ENCODE measurements at regions not wholly inside any gene's neighbourhood (a gene's known extent, or its start where the extent isn't known, plus 50 kb on each side); places are given as distances from the start of the nearest gene placed in this dataset.

GRCh38 chrX:39152106-39152649, 350.9 kb downstream of the MID1IP1 start:
- H3K4me3 Mint-ChIP-seq = no peak overlapping the region
- peak; percentile 59 for TF ChIP-seq CTCF (IDR thresholded peaks at IDR 0.05)
- peaks cover 8% of the 10 kb centered on the region for H3K9me3 Mint-ChIP-seq
- no peaks in the 10 kb centered on the region for H3K27me3 Mint-ChIP-seq (ENCODE audit: low read depth, poor library complexity)
- no peaks in the 10 kb centered on the region for H3K36me3 Mint-ChIP-seq (ENCODE audit: low read depth)
- peaks cover 14% of the 10 kb centered on the region for H3K4me1 Mint-ChIP-seq
- no peak overlapping the region for H3K27ac Mint-ChIP-seq
- DNase-seq = peak; percentile 77

GRCh38 chrX:39156051-39156450, 354.8 kb downstream of the MID1IP1 start:
- peaks cover 7% of the 10 kb centered on the region for H3K9me3 Mint-ChIP-seq
- peaks cover 27% of the 10 kb centered on the region for H3K4me1 Mint-ChIP-seq
- no peak overlapping the region for H3K27ac Mint-ChIP-seq
- no peak for DNase-seq
- H3K4me3 Mint-ChIP-seq = no peak overlapping the region
- H3K36me3 Mint-ChIP-seq (ENCODE audit: low read depth) = no peaks in the 10 kb centered on the region
- peaks cover 4% of the 10 kb centered on the region for H3K27me3 Mint-ChIP-seq (ENCODE audit: low read depth, poor library complexity)
- TF ChIP-seq CTCF (IDR thresholded peaks at IDR 0.05) = no peak

GRCh38 chrX:39157006-39157405, 355.7 kb downstream of the MID1IP1 start:
- DNase-seq = no peak
- H3K4me1 Mint-ChIP-seq = peaks cover 27% of the 10 kb centered on the region
- TF ChIP-seq CTCF (IDR thresholded peaks at IDR 0.05) = no peak
- H3K36me3 Mint-ChIP-seq (ENCODE audit: low read depth) = no peaks in the 10 kb centered on the region
- H3K9me3 Mint-ChIP-seq = peaks cover 12% of the 10 kb centered on the region
- no peak overlapping the region for H3K27ac Mint-ChIP-seq
- peaks cover 7% of the 10 kb centered on the region for H3K27me3 Mint-ChIP-seq (ENCODE audit: low read depth, poor library complexity)
- H3K4me3 Mint-ChIP-seq = no peak overlapping the region

DNA sequence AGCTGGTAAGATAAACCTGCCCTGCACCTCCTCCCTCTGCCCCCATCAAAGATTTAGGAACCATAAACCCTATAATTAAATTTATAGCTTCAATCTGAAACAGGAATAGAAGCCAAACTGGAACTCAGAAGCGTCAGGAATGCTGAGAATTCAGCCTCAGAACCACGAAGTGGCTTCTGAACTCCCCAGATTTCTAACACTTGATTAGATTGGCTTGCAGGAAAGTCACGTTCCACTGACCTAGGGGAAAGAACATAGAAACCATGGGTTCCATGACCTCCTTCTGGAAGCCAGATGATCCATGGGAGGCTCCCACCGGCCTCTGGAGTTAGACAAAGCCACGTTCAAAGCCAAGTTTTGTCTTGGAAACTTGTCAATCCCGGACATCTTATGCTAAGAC, 356.5 kb downstream of the MID1IP1 start:
- Mint-ChIP-seq H3K9me3 (peaks cover 13% of the 10 kb centered on the region), H3K4me3 (no peak overlapping the region), H3K27ac (no peak overlapping the region), H3K36me3 (ENCODE audit: low read depth) (no peaks in the 10 kb centered on the region), H3K27me3 (ENCODE audit: low read depth, poor library complexity) (peaks cover 14% of the 10 kb centered on the region), H3K4me1 (peaks cover 29% of the 10 kb centered on the region)
- DNase-seq = no peak
- no peak for TF ChIP-seq CTCF (IDR thresholded peaks at IDR 0.05)

- H3K4me1 Mint-ChIP-seq = peaks cover 33% of the 10 kb centered on the region
- H3K36me3 Mint-ChIP-seq (ENCODE audit: low read depth) = no peaks in the 10 kb centered on the region
- H3K9me3 Mint-ChIP-seq = peaks cover 17% of the 10 kb centered on the region
- H3K27ac Mint-ChIP-seq = no peak overlapping the region
- no peak for TF ChIP-seq CTCF (IDR thresholded peaks at IDR 0.05)
- no peak for DNase-seq
- no peak overlapping the region for H3K4me3 Mint-ChIP-seq
- H3K27me3 Mint-ChIP-seq (ENCODE audit: low read depth, poor library complexity) = peaks cover 21% of the 10 kb centered on the region
Measured at GRCh38 chrX:39158801-39159657, 357.8 kb downstream of the MID1IP1 start.

Data from nephron progenitor cell (in vitro differentiated cells).